Karpas-422 (cell line): ENCODE measurements at regions not wholly inside any gene's neighbourhood (a gene's known extent, or its start where the extent isn't known, plus 50 kb on each side); places are given as distances from the start of the nearest gene placed in this dataset.

Source experiments
- DNase-seq: peaks from one replicate; pipeline ENCODE4 v3.0.0-alpha.2; 2015
- H2AFZ ChIP-seq: fragments of 200-600 bp; sonication (generic); 2 replicates; pipeline ENCODE4 v1.6.1; 2014; ENCODE audit warnings: antibody characterized with exemption, low read length, mixed read lengths
- H3K27ac ChIP-seq: fragments of 200-600 bp; sonication (generic); 2 replicates; pipeline ENCODE4 v1.5.1; 2014; ENCODE audit warnings: mild to moderate bottlenecking, low read length, moderate library complexity
- H3K27me3 ChIP-seq: fragments of 200-600 bp; sonication (generic); 2 replicates; pipeline ENCODE4 v1.6.1; 2014; ENCODE audit warnings: low read length, mixed read lengths
- H3K36me3 ChIP-seq: fragments of 200-600 bp; sonication (generic); 2 replicates; pipeline ENCODE4 v1.6.1; 2014; ENCODE audit warnings: low read length, mixed read lengths; ENCODE audit not compliant: insufficient read depth
- H3K4me1 ChIP-seq: fragments of 200-600 bp; sonication (generic); 2 replicates; pipeline ENCODE4 v1.6.1; 2014; ENCODE audit warnings: mild to moderate bottlenecking, low read length, mixed read lengths
- H3K4me2 ChIP-seq: fragments of 200-600 bp; sonication (generic); 2 replicates; pipeline ENCODE4 v1.6.1; 2014; ENCODE audit warnings: low read length, low read depth, mild to moderate bottlenecking; ENCODE audit not compliant: poor library complexity, severe bottlenecking
- H3K4me3 ChIP-seq: fragments of 200-600 bp; sonication (generic); 2 replicates; pipeline ENCODE4 v1.5.1; 2014; ENCODE audit warnings: mild to moderate bottlenecking, antibody characterized with exemption, low read length, mixed read lengths
- H3K79me2 ChIP-seq: fragments of 200-600 bp; sonication (generic); 2 replicates; pipeline ENCODE4 v1.6.1; 2014; ENCODE audit warnings: mild to moderate bottlenecking, low read length, mixed read lengths
- H3K9ac ChIP-seq: fragments of 200-600 bp; sonication (generic); 2 replicates; pipeline ENCODE4 v1.6.0; 2014; ENCODE audit warnings: low read length
- H3K9me2 ChIP-seq: fragments of 200-600 bp; sonication (generic), shearing (Covaris generic); replicated peaks from 2 replicates; pipeline ENCODE4 v1.6.0; 2014; ENCODE audit warnings: mild to moderate bottlenecking, low read length, moderate library complexity; ENCODE audit not compliant: insufficient read depth
- H3K9me3 ChIP-seq: fragments of 300-700, 200-600 bp; sonication (generic); 2 replicates; pipeline ENCODE4 v1.6.1; 2014; ENCODE audit warnings: low read length, mixed read lengths
- H4K20me1 ChIP-seq: fragments of 200-600 bp; sonication (generic); 2 replicates; pipeline ENCODE4 v1.6.1; 2014; ENCODE audit warnings: mild to moderate bottlenecking, antibody characterized with exemption, low read length, low read depth; ENCODE audit not compliant: insufficient read depth

DNA sequence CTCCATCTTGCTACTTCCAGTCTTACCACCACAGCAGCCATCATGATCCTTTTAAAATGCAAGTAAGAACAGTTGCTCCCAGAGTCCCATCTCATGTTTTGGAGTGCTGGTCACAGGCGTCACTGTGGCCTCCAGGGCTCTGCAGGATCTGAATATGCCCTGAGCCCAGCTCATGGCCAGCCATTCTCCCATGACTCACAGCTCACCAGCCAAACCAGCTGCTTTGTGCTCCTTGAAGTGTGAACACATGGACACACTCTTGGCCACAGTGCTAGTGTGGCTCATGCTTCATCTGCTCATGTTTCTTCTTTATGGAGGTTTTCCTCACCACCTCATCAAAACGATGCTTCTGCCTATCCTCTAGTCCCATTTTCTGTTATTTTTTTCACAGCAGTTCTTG is 466.5 kb downstream of the UQCRFS1 start:
- H3K4me1 ChIP-seq, result no peaks in the 10 kb centered on the region
- no peak for DNase-seq
- no peak overlapping the region for H3K9ac ChIP-seq
- H3K4me2 ChIP-seq, result no peak overlapping the region
- no peak overlapping the region for H3K4me3 ChIP-seq
- H3K36me3 ChIP-seq, result no peaks in the 10 kb centered on the region
- no peaks in the 10 kb centered on the region for H3K9me3 ChIP-seq
- H3K9me2 ChIP-seq, result no peaks in the 10 kb centered on the region
- H2AFZ ChIP-seq, result no peak overlapping the region
- no peaks in the 10 kb centered on the region for H4K20me1 ChIP-seq
- H3K27ac ChIP-seq, result no peak overlapping the region
- no peaks in the 10 kb centered on the region for H3K79me2 ChIP-seq
- no peaks in the 10 kb centered on the region for H3K27me3 ChIP-seq

DNA sequence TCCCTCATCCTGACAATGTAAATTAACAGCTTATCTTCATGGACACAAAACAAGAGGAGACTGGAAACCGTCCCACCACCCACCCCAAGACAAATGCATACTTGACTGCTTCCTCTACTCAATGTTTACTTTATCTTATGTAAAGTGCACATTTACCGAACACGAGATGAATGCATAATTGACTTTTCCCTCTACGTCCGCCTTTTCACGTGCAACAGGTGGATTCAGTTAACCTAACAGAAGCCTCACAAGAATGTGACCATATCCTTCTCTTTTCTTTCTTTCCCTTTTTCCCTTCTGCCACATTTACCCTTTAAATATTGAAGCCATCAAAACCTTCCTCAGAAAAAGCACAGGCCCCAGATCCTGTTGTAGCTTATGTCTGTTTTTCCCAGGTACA is 468.0 kb downstream of the UQCRFS1 start:
- no peaks in the 10 kb centered on the region for H4K20me1 ChIP-seq
- H3K4me3 ChIP-seq, result no peak overlapping the region
- no peak for DNase-seq
- H3K4me1 ChIP-seq, result no peaks in the 10 kb centered on the region
- H3K79me2 ChIP-seq, result no peaks in the 10 kb centered on the region
- no peaks in the 10 kb centered on the region for H3K27me3 ChIP-seq
- no peaks in the 10 kb centered on the region for H3K9me3 ChIP-seq
- no peaks in the 10 kb centered on the region for H3K9me2 ChIP-seq
- no peak overlapping the region for H3K9ac ChIP-seq
- H3K4me2 ChIP-seq, result no peak overlapping the region
- H3K36me3 ChIP-seq, result no peaks in the 10 kb centered on the region
- H3K27ac ChIP-seq, result no peak overlapping the region
- H2AFZ ChIP-seq, result no peak overlapping the region

DNA sequence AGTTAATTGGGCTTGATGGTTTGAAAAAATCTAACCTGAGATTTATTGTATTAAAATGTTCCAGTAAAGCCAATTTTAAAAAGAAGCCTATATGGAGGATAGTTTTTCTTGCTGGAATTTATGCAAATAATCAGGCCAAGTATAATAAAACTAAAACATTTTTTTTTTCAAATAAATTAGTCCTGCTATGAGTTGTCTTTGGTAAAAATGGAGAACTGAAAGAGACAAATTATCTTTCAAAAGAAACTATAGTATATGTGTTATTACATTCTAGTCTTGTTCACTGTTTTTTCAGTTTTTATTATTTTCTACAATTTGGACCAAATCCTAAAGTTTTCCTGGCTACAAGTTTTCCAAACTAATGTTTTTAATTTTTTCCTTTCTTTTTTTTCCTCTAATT is 468.9 kb downstream of the UQCRFS1 start:
- Histone ChIP-seq H3K79me2 (no peaks in the 10 kb centered on the region), H3K9ac (no peak overlapping the region)

DNA sequence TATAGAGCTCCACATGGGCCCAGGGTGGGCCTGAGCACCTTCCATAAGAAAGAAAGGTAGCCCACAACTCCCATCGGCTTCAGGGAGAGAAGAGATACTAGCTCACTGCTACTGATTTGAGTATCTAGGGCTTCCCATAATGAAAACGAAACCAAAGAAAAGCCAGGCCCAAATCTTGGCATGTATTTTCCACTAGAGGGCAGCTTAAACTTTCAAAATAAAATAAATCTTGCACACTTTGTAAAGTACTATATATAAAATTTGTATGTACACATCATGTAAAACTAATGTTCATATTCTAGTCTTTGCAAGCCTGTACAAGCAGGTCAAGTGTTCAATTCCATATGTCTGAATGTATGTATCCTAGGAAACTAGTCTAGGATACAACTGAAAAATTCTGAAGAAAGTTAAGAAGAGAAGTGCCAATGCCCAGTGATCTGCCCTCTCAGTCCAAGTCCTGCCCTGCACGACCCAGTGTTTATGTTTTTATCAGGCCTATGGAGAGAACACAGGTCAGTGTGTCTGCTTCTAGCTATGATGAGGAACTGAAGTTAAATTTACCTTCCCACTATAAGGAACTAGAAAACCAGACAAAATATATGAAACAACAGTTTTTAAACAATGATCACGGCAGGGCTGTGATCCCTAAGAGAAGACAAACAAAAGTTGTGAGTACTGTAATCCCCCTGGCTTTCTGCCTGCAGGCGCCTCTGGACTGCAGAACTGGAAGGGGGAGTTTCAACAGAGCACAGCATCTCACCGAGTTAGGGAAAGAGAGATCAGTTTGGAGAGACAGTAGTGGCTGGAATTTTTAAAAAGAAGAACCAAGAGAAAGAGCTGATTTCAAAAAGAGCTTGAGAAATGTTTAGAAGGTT is 475.7 kb downstream of the UQCRFS1 start:
- H2AFZ ChIP-seq, result no peak overlapping the region
- H3K4me3 ChIP-seq, result no peak overlapping the region
- no peaks in the 10 kb centered on the region for H4K20me1 ChIP-seq
- no peaks in the 10 kb centered on the region for H3K27me3 ChIP-seq
- peak; percentile 74 for DNase-seq
- no peaks in the 10 kb centered on the region for H3K36me3 ChIP-seq
- H3K27ac ChIP-seq, result no peak overlapping the region
- H3K9me2 ChIP-seq, result no peaks in the 10 kb centered on the region
- no peaks in the 10 kb centered on the region for H3K9me3 ChIP-seq
- H3K9ac ChIP-seq, result 0 out of 2 replicates have a peak overlapping the region, but pooled peaks have one; percentile 36
- H3K4me2 ChIP-seq, result peak overlapping the region; percentile 14
- no peaks in the 10 kb centered on the region for H3K79me2 ChIP-seq
- H3K4me1 ChIP-seq, result 0 out of 2 replicates have a peak, but pooled peaks cover 2% of the 10 kb centered on the region

More for the DNA sequence above, 468.9 kb downstream of the UQCRFS1 start:
- no peak for DNase-seq
- Histone ChIP-seq H3K4me2 (no peak overlapping the region), H4K20me1 (no peaks in the 10 kb centered on the region), H3K4me3 (no peak overlapping the region), H2AFZ (no peak overlapping the region), H3K9me3 (no peaks in the 10 kb centered on the region), H3K27ac (no peak overlapping the region), H3K9me2 (no peaks in the 10 kb centered on the region), H3K4me1 (no peaks in the 10 kb centered on the region), H3K36me3 (no peaks in the 10 kb centered on the region), H3K27me3 (no peaks in the 10 kb centered on the region)

DNA sequence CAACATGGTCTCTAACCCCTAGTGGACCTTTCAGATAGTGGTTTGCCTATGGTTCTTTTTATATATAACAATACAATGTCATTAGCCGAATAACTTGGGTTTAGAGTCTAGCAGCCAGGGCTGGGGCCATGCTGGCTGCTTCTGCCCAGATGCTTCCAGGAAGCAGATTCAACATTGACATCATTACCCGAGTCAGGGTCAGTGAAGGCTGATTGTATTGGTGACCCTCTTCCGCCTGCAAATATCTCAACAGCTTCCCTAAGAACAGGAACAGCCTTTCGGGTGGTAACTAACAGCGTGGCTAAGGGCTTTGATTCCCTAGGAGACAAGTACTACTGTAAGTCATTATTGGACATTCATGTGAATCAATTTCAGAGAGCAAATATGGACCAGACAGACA is 476.4 kb downstream of the UQCRFS1 start:
- Histone ChIP-seq H3K9ac (0 out of 2 replicates have a peak overlapping the region, but pooled peaks have one; percentile 36), H4K20me1 (no peaks in the 10 kb centered on the region), H2AFZ (no peak overlapping the region), H3K27ac (no peak overlapping the region), H3K4me3 (no peak overlapping the region), H3K27me3 (no peaks in the 10 kb centered on the region), H3K9me2 (no peaks in the 10 kb centered on the region), H3K4me1 (0 out of 2 replicates have a peak, but pooled peaks cover 2% of the 10 kb centered on the region), H3K79me2 (no peaks in the 10 kb centered on the region), H3K9me3 (no peaks in the 10 kb centered on the region), H3K36me3 (no peaks in the 10 kb centered on the region), H3K4me2 (peak overlapping the region; percentile 14)
- no peak for DNase-seq

DNA sequence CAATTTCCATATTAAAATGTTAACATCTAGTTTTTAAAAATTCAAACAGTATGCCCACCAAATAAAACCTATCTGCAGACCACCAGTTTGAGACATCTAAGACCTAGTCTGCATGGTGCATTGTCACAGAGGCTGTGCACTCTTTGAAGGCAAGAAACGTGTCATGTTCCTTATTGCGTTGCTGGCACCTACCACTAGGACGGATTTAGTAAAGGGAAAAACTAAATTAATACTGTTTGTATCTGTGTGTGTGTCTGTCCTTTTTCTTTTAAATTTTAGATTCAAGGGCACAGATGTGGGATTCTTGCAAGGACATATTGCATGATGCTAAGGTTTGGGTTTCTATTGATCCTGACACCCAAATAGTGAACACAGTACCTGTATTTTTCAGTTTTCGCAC is 481.4 kb downstream of the UQCRFS1 start:
- H2AFZ ChIP-seq, result no peak overlapping the region
- H3K4me1 ChIP-seq, result no peaks in the 10 kb centered on the region
- no peaks in the 10 kb centered on the region for H4K20me1 ChIP-seq
- H3K4me3 ChIP-seq, result no peak overlapping the region
- no peaks in the 10 kb centered on the region for H3K9me2 ChIP-seq
- no peaks in the 10 kb centered on the region for H3K27me3 ChIP-seq
- H3K79me2 ChIP-seq, result no peaks in the 10 kb centered on the region
- no peak overlapping the region for H3K27ac ChIP-seq
- no peaks in the 10 kb centered on the region for H3K36me3 ChIP-seq
- no peak overlapping the region for H3K9ac ChIP-seq
- DNase-seq, result no peak
- H3K4me2 ChIP-seq, result no peak overlapping the region
- no peaks in the 10 kb centered on the region for H3K9me3 ChIP-seq

DNA sequence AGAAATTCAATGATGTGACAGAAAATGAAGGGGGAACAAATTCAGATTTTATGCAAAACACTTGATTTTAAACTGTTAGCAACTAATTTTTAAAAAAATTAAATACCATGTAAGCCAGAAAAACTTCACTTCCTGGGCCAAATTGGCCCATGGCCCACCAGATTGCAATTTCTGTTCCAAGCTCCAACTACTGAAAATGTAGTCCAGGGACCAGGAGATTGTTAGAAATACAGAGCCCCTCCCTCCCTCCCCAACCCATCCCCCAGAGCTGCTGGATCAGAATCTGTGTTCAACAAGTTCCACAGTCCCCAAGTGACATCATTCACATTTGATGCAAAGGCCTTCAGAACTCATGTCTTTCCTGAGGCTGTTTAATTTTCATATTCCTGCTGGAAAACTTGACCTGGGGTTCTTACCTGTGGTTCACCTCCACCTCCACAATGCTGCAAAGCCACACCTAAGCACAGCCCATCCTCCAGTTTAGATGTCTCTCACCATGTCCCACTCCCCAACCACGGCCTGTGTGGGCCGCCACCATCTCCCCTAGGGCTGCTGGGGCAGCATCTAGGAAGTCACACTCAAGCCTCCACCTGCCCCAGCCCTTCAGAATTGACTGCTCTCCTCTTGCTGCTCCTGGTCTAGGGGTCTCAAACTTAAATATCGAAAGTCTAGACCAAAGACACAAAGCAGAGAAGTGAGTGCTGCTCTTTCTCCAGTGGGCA is 482.0 kb downstream of the UQCRFS1 start:
- Histone ChIP-seq H3K9me3 (no peaks in the 10 kb centered on the region), H3K36me3 (no peaks in the 10 kb centered on the region), H3K4me2 (no peak overlapping the region), H3K9ac (no peak overlapping the region), H3K79me2 (no peaks in the 10 kb centered on the region), H3K4me1 (no peaks in the 10 kb centered on the region), H3K4me3 (no peak overlapping the region), H3K27me3 (no peaks in the 10 kb centered on the region), H3K9me2 (no peaks in the 10 kb centered on the region), H4K20me1 (no peaks in the 10 kb centered on the region), H3K27ac (no peak overlapping the region), H2AFZ (no peak overlapping the region)
- DNase-seq, result no peak

DNA sequence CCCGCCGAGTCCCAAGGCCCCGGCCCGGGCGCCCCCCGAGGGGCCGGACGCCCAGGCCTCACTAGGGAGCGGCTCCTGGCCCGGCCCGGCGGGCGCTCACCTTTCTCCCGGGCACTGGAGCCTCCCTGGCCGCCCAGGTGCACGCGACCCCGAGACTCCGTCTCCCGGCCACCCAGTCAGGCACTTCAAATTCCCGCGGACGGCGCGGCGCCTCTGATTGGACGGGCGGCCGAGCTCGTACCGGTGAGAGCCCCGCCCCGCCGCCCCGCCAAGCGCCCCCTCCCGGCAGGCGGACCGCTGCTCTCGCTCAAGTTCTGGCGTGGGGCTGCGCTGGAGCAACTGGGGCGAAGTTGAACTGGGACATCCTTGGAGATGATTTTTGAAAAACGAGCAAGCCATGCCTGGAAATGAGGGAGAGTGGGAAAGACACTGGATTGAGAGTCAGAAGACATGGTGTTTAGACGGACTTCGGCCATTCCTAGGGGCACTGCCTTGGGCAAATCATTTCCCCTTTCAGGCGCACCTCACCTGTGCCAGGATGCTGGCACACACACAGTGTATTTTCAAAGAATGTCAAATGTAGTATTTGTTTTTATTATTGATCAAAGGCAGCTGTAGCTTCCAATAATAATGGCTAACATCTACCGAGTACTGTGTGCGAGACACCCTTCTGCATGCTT is 485.3 kb downstream of the UQCRFS1 start:
- no peaks in the 10 kb centered on the region for H3K4me1 ChIP-seq
- no peak overlapping the region for H3K4me3 ChIP-seq
- no peak overlapping the region for H3K4me2 ChIP-seq
- H3K9me3 ChIP-seq, result no peaks in the 10 kb centered on the region
- no peaks in the 10 kb centered on the region for H3K79me2 ChIP-seq
- H4K20me1 ChIP-seq, result no peaks in the 10 kb centered on the region
- H2AFZ ChIP-seq, result no peak overlapping the region
- no peaks in the 10 kb centered on the region for H3K27me3 ChIP-seq
- no peak overlapping the region for H3K27ac ChIP-seq
- H3K9ac ChIP-seq, result no peak overlapping the region
- H3K9me2 ChIP-seq, result no peaks in the 10 kb centered on the region
- H3K36me3 ChIP-seq, result no peaks in the 10 kb centered on the region
- DNase-seq, result no peak
